Neural crest cell (in vitro differentiated cells): ENCODE measurements at regions not wholly inside any gene's neighbourhood (a gene's known extent, or its start where the extent isn't known, plus 50 kb on each side); places are given as distances from the start of the nearest gene placed in this dataset.

ENCODE experiments used
- DNase-seq: peaks from one replicate; pipeline ENCODE4 v3.0.0; 2021; ENCODE audit warnings: low read depth, mixed read lengths, low spot score
- H3K27ac Mint-ChIP-seq: one replicate; pipeline ENCODE4 v1.8.0; 2021; ENCODE audit warnings: mild to moderate bottlenecking, mixed read lengths; ENCODE audit not compliant: unreplicated experiment
- H3K27me3 Mint-ChIP-seq: 2 replicates; pipeline ENCODE4 v1.8.0; 2021; ENCODE audit warnings: low read depth, mild to moderate bottlenecking, mixed read lengths
- H3K36me3 Mint-ChIP-seq: 2 replicates; pipeline ENCODE4 v1.8.0; 2021; ENCODE audit warnings: low read depth, mild to moderate bottlenecking, mixed read lengths
- H3K4me1 Mint-ChIP-seq: 2 replicates; pipeline ENCODE4 v1.8.0; 2021; ENCODE audit warnings: mixed read lengths
- H3K4me3 Mint-ChIP-seq: one replicate; pipeline ENCODE4 v1.8.0; 2021; ENCODE audit warnings: mild to moderate bottlenecking, mixed read lengths
- H3K9me3 Mint-ChIP-seq: 2 replicates; pipeline ENCODE4 v1.8.0; 2021; ENCODE audit warnings: mixed read lengths
- TF ChIP-seq, protein P1 (sequence below): fragments of 200-600 bp; sonication (generic); conservative IDR thresholded peaks from 2 replicates; pipeline ENCODE4 v1.5.0; 2021; ENCODE audit warnings: antibody characterized with exemption, mild to moderate bottlenecking

DNA sequence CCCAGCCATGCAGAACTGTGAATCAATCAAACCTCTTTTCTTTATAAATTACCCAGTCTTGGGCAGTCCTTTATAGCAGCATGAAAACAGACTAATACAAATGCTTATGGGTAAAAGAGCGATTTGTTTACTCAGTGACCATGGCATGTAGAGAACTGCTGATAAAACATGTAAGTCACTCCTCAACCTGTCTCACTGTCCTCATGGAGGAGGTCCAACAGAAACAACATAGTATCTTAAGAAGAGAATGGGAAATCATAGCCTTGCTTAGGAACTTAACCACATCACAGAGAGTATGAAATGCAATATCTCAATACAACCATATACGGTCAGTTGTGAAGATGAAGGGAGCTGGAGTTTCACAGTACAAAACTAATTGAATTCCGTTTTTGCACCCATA is 1734.0 kb upstream of the RAG2 start:
- Mint-ChIP-seq H3K9me3 (peaks cover 6% of the 10 kb centered on the region), H3K27me3 (no peaks in the 10 kb centered on the region), H3K4me3 (no peak overlapping the region), H3K36me3 (peaks cover 3% of the 10 kb centered on the region), H3K27ac (no peak overlapping the region), H3K4me1 (no peaks in the 10 kb centered on the region)
- TF ChIP-seq, protein P1, sequence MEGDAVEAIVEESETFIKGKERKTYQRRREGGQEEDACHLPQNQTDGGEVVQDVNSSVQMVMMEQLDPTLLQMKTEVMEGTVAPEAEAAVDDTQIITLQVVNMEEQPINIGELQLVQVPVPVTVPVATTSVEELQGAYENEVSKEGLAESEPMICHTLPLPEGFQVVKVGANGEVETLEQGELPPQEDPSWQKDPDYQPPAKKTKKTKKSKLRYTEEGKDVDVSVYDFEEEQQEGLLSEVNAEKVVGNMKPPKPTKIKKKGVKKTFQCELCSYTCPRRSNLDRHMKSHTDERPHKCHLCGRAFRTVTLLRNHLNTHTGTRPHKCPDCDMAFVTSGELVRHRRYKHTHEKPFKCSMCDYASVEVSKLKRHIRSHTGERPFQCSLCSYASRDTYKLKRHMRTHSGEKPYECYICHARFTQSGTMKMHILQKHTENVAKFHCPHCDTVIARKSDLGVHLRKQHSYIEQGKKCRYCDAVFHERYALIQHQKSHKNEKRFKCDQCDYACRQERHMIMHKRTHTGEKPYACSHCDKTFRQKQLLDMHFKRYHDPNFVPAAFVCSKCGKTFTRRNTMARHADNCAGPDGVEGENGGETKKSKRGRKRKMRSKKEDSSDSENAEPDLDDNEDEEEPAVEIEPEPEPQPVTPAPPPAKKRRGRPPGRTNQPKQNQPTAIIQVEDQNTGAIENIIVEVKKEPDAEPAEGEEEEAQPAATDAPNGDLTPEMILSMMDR: no peak
- no peak for DNase-seq

DNA sequence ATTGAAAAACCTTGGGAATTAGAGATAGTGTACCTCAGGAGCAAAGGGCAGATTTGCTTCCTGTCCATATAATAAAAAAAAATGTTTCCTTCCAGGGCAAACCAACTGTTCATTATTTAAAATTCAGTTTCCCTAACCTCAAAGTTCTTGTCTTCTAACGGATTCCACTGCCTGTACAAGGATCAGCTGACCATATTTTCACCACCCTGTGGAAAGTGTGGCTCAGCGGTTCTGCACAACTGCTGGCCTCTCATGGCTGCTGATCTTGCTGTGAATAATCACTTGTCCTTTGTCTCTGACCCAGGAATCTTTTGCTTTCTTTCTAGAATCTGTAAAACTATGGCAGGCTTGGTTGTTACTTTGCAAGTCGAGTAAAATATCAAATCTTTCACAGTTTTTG is 1732.5 kb upstream of the RAG2 start:
- H3K9me3 Mint-ChIP-seq: no peaks in the 10 kb centered on the region
- no peak overlapping the region for H3K4me3 Mint-ChIP-seq
- no peaks in the 10 kb centered on the region for H3K36me3 Mint-ChIP-seq
- no peaks in the 10 kb centered on the region for H3K27me3 Mint-ChIP-seq
- no peak overlapping the region for H3K27ac Mint-ChIP-seq
- no peak for DNase-seq
- TF ChIP-seq, protein P1: no peak
- H3K4me1 Mint-ChIP-seq: no peaks in the 10 kb centered on the region

DNA sequence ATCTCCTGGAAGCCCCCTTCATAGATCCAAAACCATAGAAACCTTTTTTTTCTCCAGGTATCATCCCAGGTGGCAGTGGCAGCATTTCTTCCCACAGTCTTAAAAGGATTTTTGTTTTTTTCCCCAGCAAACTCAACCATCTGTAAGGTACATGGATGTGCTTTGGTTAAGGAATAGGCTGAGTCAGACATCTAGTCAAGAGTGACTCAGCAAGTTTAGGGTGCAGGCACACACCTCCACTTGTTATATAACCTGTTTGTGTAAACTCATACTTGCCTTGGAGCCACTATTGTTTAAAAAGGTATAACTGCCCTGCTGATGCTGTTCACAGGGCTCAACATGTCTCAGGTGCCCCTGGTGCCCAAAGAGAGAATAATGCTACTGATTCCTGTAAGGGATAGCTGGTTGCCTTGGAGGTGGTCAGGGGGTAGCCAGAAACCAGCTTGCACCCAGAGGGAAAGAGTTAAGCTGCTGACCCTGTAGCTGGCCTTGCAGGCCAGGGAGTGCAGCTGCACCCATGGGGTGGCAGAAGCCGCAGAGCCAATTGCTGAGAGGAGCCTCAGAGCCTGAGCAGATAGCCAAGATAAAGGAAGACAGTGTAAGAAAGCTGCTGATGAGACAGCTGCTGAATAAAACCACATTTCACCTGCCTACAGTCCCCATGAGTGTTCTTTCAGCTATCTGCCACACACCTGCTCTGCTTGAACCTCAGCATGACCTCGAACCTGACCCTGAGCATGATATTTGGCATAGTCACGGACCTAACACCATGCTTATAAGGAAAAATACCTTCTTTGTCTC is 1726.1 kb upstream of the RAG2 start:
- H3K27ac Mint-ChIP-seq: no peak overlapping the region
- DNase-seq: no peak
- TF ChIP-seq, protein P1: no peak
- no peaks in the 10 kb centered on the region for H3K27me3 Mint-ChIP-seq
- peaks cover 8% of the 10 kb centered on the region for H3K9me3 Mint-ChIP-seq
- no peak overlapping the region for H3K4me3 Mint-ChIP-seq
- no peaks in the 10 kb centered on the region for H3K36me3 Mint-ChIP-seq
- H3K4me1 Mint-ChIP-seq: no peaks in the 10 kb centered on the region

DNA sequence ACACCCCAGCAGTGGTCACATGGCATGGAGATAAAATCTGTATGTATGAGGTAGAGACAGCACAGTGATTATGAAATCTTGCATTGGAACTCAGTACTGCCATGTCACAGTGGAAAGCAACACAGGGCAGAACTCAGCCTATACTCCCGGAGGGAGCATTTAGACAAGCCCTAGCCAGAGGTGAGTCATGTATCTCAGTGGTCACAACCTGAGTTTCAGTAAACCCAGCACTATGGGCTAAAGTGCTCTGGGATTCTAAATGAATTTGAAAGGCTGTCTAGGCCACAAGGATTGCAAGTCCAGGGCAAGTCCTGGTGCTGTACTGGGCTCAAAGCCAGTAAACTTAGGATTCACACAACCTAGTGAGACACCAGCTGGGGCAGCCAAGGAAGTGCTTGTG is 1717.1 kb upstream of the RAG2 start:
- DNase-seq: no peak
- Mint-ChIP-seq H3K4me3 (no peak overlapping the region), H3K36me3 (no peaks in the 10 kb centered on the region), H3K9me3 (peaks cover 10% of the 10 kb centered on the region), H3K27me3 (no peaks in the 10 kb centered on the region), H3K4me1 (no peaks in the 10 kb centered on the region), H3K27ac (no peak overlapping the region)
- TF ChIP-seq, protein P1: no peak

DNA sequence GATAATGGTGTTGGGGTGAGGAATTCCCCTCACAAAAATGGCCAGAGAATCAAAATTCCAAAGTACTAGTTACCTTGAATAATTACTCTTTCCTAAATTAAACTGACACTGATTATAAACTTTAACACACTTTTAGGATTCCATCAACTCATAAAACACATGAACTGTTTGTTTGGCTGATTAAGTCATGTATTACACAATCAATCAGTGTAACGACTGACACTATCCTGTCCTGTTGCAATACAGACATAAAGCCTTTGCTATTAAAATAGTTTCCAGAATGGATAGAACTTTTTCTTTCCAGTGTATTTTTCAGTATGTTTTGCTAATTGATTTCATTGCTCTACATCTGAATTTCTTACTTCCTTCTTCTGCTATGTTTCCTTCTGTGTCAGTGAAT is 1709.4 kb upstream of the RAG2 start:
- H3K4me3 Mint-ChIP-seq: no peak overlapping the region
- DNase-seq: no peak
- H3K27me3 Mint-ChIP-seq: no peaks in the 10 kb centered on the region
- H3K4me1 Mint-ChIP-seq: no peaks in the 10 kb centered on the region
- H3K27ac Mint-ChIP-seq: no peak overlapping the region
- H3K36me3 Mint-ChIP-seq: no peaks in the 10 kb centered on the region
- TF ChIP-seq, protein P1: no peak
- no peaks in the 10 kb centered on the region for H3K9me3 Mint-ChIP-seq
